DMS53 (cell line): ENCODE measurements at regions not wholly inside any gene's neighbourhood (a gene's known extent, or its start where the extent isn't known, plus 50 kb on each side); places are given as distances from the start of the nearest gene placed in this dataset.
"Not testable (repeated sequence)": the region's sequence is repeated elsewhere in the genome, so short reads cannot be mapped to it uniquely, and the experiment has no call there.

Experiments
- DNase-seq: peaks from one replicate; lab custom pipeline; 2025; lab: John Stamatoyannopoulos, UW

DNA sequence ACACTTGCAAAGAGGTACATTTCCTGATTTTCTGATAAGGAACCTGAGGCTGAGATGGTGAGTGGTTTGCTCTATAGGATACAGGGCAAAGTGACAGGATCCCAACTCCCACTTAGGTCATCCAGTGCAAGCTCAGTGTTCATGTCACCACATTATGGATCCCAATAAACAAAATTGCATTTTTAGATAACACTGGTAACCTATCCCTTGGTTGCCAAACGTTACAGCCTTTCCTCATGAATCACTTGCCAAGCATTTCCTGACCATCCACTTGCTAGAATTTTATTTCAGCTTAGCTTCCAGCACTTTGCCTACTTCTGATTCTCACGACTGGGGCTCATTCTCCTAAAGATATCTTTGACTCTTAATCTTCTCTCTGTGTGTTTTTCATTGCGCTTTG, 131.4 kb upstream of the ODAD2 start:
- DNase-seq, result no peak

DNA sequence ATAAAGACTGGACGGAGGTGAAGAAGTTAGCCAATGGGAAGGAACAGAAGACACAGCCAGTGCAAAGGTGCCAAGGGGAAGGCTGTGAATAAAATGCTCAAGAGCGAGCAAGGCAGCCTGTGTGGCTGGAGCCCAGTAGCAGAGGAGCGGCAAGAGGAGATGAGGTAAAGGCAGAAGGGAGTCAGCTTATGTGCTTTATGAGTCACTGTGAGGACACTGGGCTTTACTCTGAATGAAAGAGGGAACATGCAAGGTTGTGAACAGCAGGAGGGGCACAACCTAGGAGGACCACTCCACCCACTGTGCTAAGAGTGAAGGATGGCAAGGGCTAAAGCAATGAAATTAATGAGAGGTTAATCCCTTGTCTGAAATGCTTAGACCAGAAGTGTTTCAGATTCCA, 129.0 kb upstream of the ODAD2 start:
- DNase-seq, result peak; percentile 15

DNA sequence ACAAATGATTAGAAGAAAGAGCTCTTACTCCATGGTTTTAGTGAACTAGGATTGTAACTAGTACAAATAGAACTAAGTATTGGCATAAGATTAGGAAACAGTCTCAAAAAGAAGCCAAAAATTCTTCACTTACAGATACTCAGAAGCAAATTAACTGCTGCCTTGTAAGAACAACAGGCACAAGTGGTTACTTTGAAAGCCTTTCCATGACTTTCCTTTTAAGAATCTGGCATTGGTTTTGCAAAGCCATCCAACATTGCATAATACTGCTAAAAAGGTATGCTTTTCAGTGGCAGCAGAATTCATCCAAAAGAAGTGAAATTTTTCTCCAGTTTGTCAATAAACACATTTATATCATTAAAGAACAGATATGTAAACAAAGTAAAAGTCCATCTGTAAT, 126.8 kb upstream of the ODAD2 start:
- DNase-seq, result no peak

DNA sequence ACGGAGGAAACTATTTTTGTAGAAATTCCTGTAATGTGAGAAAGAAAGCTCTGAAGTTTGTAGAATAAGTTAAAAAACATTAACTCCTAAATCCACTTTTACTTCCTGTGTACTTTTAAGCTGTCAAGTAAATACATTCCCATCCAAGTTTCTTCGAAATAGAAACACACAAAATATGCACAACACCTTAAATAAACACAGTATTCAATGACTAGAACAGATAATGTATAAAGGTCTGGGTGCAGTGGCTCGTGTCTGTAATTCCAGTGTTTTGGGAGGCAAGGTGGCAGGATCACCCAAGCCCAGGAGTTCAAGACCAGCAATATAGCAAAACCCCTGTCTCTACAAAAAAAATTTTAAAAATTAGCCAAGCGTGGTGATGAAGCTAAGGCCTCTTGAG, 121.9 kb upstream of the ODAD2 start:
- no peak for DNase-seq

DNA sequence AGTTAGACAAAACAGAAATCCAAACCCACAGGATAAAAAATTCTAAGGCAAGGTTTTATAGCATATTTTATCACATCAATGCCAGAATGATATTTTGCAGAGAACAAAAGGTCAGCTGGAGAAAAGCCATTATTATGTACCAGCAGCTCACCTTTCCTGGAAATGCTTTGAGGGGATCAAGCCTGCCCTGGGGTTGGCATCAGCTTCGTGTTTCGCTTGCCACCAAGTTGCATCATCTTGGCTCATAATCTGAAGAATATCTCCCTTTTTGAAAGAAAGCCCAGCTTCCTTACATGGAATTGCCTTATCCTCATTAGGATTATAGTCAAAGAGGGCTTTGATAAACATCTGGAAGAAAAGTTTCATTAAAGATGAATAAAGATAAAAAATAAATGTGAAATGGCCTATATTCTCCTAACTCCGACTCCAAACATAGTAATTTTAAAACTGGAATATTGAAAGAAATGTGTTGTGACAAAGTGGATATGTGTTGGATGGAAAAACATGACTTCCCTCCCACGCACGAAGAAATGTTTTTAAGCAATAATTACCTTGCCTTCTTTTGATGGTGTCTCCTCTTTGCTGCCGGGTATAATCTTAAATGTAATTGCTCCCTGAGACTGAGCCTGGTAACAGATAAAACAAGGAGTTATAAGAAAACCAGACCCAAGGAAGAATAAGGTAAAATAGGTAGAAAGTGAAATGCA, 121.3 kb upstream of the ODAD2 start:
- DNase-seq, result no peak

DNA sequence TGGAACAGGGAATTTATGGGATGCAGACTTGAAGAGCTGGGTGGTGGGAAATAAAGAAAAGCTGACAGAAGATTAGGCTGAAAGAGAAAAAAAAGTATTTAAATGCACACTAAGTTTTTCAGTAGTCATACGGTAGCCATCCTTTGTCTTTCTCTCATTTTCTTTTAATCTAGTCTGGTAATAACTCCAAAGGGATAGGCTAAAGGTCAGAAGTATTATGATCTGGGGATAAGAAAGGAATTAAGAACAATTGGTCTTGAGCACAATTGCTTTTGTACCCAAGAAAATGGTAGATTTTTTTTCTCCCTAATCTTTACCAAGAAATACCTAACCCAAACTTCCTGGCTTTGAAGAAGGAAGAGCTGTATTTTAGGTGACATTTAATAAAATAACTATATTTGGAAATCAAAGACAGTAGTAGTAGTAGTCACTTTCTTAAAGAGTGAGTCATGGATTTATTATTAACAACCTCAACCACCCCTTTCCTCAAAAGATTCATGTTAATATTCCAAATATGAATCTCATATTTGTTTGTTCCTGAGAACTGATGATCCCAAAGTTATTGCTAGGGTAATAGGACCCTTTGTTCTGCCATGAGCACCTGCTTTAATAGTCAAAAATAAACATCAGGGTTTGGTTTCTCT, 120.2 kb upstream of the ODAD2 start:
- no peak for DNase-seq

DNA sequence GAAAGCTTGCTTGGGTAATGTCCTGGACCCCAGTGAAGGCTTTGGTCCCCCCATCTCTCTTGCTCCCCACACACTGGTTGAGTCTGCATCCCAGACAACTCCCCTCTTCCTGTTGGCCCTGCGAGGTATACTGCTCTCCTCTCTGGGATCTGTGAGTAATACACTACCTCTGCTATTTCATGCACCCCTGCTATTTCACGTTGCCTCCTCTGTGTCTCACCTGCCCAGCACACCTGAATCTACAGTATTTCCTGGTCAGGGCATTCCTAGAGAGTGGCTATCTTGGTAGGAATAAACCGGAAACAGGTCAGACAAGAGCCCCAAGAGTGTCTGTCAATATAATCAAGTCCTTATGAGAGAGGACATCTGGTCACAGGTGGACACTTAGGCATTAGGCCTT, 114.3 kb upstream of the ODAD2 start:
- peak; percentile 91 for DNase-seq

DNA sequence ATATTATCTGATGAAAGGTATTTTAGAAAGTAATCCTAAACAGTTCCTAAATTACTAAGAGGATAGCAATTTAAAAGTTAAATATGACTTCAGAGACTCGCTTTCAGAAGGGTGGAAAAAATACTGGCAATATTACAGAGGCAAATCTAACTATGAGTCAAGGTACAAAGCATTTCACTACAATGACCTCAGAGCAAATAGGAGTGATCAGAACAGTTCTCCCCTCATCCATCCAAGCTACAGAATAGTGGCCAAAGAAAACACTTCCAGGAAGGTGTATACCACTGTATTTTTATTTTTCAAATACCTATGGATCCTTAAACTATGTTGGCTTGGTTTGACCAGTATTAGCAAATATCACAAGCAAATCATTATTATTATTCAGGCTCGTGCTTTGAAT, 112.8 kb upstream of the ODAD2 start:
- no peak for DNase-seq

DNA sequence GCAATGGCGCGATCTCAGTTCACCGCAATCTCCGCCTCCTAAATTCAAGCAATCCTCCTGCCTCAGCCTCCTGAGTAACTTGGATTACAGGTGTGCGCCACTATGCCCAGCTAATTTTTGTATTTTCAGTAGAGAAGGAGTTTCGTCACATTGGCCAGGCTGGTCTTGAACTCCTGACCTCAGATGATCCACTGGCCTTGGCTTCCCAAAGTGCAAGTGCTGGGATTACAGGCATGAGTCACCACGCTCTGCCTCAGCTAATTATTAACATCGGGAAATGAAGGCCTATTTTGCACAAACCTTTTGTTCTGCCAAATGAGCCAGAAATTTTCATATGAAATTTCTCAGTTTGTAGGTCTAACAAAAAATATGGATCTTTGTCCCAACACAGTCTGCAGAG, 106.7 kb upstream of the ODAD2 start:
- DNase-seq, result no peak

DNA sequence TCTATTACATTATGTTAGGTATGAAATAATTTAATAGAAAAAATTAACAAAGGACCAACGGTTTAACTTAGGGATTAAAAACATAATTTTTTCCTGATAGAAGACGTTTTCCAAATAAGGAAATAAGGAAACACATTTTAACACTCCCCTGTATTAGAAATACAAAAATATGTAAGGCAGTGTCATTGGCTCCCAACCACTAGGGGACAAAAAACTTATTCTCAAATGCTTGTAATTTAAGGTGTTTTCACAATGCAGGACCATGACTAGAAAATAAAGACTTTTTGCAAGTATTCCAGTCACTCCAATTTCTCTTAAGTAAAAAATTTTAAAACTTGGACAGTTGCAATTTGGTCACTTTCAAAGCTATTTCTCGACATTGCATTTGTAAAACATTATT, 98.8 kb upstream of the ODAD2 start:
- DNase-seq, result no peak

DNA sequence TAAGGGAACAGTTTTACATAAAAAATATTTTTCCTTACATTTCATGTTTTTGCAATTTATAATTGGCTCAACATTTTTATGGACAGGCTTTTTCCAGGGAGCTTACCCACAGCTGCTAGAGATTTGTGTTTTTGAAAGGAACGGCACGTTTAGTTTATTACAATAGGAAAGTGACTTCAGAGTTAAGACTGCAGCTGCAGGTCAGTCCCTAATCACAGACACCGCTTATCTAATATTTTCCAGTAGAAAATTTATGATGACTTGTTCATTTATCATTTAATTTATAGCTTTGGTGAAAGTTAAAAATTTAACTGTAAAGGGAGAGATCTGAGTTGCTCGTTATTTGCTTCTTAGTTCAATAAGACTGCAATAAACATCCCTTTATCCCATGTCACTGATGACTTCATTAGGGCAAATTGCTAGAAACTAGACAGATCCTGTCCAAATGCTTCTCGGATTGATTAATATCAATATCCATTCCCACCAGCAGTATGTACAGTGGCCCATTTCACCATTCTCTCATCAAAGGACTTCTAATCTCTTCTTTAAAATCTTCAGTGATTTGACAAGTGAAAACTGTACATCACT, 97.0 kb upstream of the ODAD2 start:
- no peak for DNase-seq

DNA sequence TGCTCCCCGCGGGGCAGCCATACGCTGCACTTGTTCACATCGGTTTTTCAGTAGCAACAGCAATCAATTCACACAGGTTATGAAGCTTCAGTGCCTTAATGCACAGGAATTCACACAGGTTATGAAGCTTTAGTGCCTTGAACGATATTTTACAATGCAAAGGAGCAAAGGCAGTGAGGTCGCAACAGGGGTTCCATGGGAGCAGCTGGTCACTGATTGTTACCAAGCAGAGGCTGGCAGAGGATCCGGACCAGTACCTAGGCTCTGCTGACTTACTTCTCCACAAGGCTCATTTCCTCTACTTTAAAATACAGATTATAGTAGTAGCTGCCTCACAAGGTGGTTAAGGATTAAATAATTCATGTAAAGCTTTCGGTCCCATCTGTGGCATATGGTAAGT, 95.2 kb upstream of the ODAD2 start:
- no peak for DNase-seq

DNA sequence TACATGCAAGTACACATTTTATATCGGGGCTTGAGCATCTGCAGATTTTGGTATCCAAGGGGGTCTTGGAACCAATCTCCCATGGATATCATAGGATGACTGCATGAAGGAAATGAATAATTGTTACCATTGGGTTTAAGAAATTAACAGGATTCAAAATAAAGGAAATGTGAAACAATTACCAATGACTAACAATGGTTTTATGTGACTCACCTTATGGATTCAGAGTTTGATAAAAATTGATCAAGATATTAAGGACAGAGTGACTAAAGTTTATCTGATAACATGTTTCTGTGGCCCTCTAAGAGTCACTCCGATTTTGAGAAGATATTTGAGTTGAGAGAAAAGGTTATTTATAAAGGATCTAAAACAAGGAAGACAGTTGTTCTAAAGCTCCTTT, 93.0 kb upstream of the ODAD2 start:
- DNase-seq, result no peak

DNA sequence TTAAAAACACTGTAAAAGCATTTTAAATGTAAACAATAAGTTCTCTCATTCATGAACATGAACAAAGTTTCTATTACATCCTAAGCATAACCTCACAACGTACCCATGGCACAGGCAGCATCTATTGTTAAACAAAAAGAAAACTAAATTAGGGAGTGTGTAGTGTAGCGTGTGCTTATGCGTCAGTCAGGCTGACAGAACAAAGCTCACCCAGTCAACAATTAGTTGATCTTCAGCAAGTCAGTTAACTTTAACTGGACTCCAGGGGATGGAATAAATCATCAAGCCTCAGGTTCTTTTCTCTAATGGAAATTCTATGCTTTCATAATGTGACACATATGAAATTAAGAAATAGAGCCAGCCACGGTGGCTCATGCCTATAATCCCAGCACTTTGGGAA, 91.6 kb upstream of the ODAD2 start:
- no peak for DNase-seq

DNA sequence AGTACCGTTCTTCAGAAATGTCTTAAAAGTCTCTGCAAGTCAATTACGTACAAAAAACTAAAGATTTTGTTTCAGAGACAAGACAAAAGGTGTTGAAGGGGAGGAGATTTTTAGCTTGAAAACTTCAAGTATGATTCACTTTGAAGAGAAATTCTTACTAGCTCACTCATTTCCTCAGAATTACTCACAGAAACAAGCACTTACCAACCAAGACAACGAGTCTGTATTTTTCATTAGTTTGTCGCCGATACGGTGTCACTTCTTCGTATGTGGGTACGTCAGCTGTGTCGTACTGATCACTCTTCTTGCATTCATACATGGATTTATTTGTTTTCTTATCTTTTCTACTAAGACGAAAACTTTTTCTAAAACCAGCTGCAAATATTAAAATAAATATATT, 90.6 kb upstream of the ODAD2 start:
- DNase-seq, result no peak

DNA sequence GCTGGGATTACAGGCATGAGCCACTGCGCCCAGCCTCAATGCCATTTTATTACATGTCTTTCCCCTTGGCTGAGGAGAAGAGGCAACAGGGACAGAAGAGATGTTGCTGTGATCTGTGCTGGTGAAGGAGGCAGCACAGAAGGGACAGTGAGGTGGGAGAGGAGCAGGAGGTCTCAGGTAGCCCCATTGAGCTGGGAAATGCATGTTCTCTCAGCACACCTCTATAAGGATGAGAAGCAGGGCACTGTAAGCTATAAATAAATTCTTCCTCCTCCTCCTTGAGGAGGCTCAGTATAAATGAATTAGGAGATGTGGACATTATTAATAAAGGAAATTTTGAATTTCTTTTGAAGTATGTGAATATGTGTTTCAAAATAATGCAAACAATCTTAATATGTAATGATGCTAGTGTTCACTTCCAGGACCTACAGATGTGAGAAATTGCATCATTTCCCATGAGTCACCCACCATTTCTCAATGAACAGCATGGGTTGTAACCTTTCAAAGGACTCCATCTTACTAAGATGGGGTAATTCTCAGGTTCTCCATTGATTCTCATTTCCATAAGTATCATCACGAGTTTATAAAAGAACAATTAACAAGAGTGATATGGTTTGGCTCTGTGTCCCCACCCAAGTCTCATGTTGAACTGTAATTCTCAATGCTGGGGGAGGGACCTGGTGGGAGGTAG, 88.9 kb upstream of the ODAD2 start:
- peak; percentile 28 for DNase-seq

DNA sequence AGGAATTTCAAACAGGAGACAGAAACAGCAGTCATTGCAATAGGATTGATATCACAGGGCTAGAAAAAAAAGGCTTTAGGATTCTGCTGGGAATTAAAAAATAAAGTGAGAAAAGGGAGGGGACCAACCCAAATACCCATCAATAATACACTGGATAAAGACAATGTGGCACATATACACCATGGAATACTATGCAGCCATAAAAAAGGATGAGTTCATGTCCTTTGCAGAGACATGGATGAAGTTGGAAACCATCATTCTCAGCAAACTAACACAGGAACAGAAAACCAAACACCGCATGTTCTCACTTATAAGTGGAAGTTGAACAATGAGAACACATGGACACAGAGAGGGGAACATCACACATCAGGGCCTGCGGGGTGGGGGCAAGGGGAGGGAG, 86.9 kb upstream of the ODAD2 start:
- not testable (repeated sequence) for DNase-seq

DNA sequence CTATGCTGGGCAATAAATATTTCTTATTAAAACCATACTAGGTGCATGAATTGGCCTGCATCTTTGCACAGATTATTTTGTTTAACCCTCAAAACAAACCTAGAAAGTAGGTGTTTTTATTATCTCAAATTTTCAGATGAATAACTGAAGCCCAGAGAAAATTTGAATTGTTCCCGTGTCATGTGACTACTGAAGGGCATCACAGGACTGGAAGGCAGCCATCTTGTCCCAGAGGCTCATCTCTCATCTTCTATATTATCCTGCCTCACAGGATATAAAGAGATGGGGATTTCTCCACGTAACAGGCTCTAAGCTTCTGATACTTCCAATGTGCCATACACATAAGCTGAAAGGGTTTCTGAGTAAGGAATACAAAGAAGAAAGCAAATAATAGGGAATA, 84.0 kb upstream of the ODAD2 start:
- no peak for DNase-seq

DNA sequence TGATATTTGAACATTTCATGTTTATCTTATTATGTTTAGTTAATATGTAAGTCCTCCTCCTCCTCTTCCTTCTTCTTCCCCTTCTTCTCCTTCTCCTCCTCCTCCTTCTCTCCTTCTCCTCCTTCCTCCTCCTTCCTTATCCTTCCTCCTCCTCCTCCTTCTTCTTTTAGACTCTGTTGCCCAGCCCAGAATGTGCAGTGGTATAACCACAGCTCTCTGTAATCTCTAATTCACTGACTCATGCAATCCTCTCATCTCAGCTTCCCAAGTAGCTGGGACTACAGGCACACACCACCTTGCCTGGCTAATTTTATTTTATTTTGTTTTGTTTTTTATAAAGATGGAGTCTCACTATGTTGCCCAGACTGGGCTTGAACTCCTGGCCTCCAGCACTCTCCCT, 83.4 kb upstream of the ODAD2 start:
- DNase-seq, result no peak

DNA sequence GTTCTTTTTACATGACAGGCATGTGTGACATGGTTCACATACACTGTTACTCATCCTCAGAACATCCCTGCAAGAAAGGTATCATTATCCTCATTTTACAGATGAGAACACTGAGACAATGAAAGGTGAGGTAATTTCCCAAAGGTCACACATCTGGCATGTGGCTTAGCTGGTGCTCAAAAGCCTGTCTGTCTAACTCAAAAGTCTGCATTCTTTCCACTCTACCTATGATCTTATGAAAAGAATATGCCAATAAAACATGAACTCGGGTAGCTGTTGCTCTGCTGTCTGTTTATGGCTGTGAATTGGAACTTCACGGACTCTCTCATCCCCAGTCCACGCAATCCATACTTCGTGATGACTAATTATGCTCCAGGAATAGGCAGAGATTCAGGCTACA, 79.0 kb upstream of the ODAD2 start:
- DNase-seq, result no peak

DNA sequence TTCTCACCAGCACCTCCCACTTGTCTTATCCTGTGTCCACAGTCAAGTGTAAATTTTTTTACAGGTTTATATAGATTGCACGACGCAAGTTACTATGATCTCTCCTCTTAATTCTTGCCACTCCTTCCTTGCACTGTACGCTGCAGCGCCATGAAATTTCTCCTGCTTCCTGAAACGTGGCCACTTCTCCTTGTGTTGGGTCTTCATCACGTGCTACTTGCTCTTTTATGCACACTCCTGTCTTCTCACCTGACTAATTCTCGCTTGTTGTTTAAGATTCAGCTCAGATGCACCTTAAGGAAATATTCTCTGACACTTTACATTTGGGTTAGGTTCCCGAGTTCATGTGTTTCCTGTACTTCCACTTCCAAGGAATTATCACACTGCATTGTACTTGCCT, 76.5 kb upstream of the ODAD2 start:
- no peak for DNase-seq

DNA sequence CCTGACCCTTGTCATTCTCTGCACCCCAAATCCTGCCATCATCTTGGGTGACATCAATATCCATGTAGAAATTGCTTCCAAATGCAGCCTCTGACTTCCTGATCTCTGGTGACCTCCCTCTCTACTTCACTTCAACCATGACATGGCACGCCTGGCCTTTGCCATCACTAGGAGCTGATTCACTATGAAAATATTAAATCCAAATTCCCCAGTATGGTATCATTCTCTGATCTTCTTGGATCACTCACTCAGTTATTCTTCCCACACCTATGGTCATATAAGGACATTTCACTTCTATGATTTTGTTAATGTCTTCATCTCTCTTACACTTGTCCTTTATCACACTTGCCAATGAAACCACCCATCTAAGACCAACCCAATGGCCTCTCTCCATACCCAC, 73.7 kb upstream of the ODAD2 start:
- DNase-seq, result no peak

DNA sequence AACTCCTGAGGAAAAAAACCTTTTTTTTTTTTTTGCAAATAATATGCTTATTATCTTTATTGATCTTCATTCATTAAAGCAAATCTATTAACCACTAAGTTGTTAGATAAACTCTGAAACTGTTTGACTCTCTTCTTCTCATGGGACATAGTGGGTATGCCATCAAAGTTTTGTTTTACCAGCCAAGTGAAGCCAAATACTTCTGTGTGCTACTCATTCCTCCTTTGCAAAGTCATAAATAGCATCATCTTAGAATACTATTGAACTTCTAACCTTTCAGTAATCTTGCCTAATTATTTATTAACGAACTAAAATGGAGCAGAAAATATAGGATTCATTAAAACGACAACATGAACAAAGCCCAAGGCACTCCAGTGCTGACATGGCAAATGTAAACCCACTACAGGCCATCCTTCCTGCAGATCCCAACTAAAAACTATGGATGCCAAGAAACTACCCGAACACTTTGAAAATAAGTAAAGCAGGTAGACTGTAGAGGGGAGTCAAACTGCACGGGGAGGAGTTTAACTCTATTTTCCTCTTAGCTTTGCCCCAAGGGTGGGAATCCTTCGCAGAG, 61.2 kb upstream of the ODAD2 start:
- no peak for DNase-seq
